GM23338 (cell line): ENCODE measurements at regions not wholly inside any gene's neighbourhood (a gene's known extent, or its start where the extent isn't known, plus 50 kb on each side); places are given as distances from the start of the nearest gene placed in this dataset.

Source experiments
- ATAC-seq: fragments of 200-7000 bp; cut with Tn5 transposase; 3 replicates; pipeline ENCODE4 v1.9.1; 2020
- DNase-seq: peaks from one replicate; pipeline ENCODE4 v3.0.0-alpha.2; 2015; ENCODE audit warnings: low spot score
- H2AFZ ChIP-seq: fragments of 200-600 bp; sonication (generic); 2 replicates; pipeline ENCODE4 v1.8.0; 2016; ENCODE audit warnings: antibody characterized with exemption, mild to moderate bottlenecking, moderate library complexity
- H3F3A ChIP-seq: fragments of 200-600 bp; sonication (generic); replicated peaks from 2 replicates; pipeline ENCODE4 v1.8.0; 2017; ENCODE audit warnings: antibody characterized with exemption, mixed run types, low read depth
- H3K27ac ChIP-seq: fragments of 200-600 bp; sonication (generic); 2 replicates; pipeline ENCODE4 v1.6.1; 2016; ENCODE audit warnings: low read depth
- H3K27me3 ChIP-seq: fragments of 200-600 bp; sonication (generic); 2 replicates; pipeline ENCODE4 v1.8.0; 2016; ENCODE audit warnings: mild to moderate bottlenecking, mixed run types, moderate library complexity; ENCODE audit not compliant: insufficient read depth
- H3K36me3 ChIP-seq: fragments of 200-600 bp; sonication (generic); 2 replicates; pipeline ENCODE4 v1.8.0; 2016; ENCODE audit warnings: mild to moderate bottlenecking; ENCODE audit not compliant: insufficient read depth
- H3K4me1 ChIP-seq: fragments of 200-600 bp; sonication (generic); 2 replicates; pipeline ENCODE4 v1.8.0; 2016; ENCODE audit warnings: mild to moderate bottlenecking, moderate library complexity; ENCODE audit not compliant: insufficient read depth
- H3K4me2 ChIP-seq: fragments of 200-600 bp; sonication (generic); 2 replicates; pipeline ENCODE4 v1.7.1; 2017; ENCODE audit warnings: mixed run types
- H3K4me3 ChIP-seq: fragments of 200-600 bp; sonication (generic); 2 replicates; pipeline ENCODE4 v1.6.1; 2016; ENCODE audit warnings: mixed run types
- H3K79me2 ChIP-seq: fragments of 200-600 bp; sonication (generic); replicated peaks from 2 replicates; pipeline ENCODE4 v1.8.0; 2017; ENCODE audit warnings: mild to moderate bottlenecking; ENCODE audit not compliant: insufficient read depth
- H3K9me2 ChIP-seq: fragments of 200-600 bp; sonication (generic); 2 replicates; pipeline ENCODE4 v1.8.0; 2017; ENCODE audit not compliant: insufficient read depth
- H4K20me1 ChIP-seq: fragments of 200-600 bp; sonication (generic); replicated peaks from 2 replicates; pipeline ENCODE4 v1.8.0; 2017; ENCODE audit warnings: mild to moderate bottlenecking; ENCODE audit not compliant: insufficient read depth
- H3K27ac Mint-ChIP-seq: 2 replicates; pipeline ENCODE4 v1.8.0; 2020; ENCODE audit warnings: inconsistent platforms, mild to moderate bottlenecking, moderate library complexity, mixed read lengths
- H3K27me3 Mint-ChIP-seq: 3 replicates; pipeline ENCODE4 v1.8.0; 2022; ENCODE audit warnings: low read depth, mild to moderate bottlenecking, moderate library complexity, mixed read lengths, inconsistent platforms; ENCODE audit not compliant: insufficient read depth, poor library complexity
- H3K36me3 Mint-ChIP-seq: 3 replicates; pipeline ENCODE4 v1.8.0; 2021; ENCODE audit warnings: low read depth, mild to moderate bottlenecking, inconsistent platforms, moderate library complexity, mixed read lengths
- H3K4me1 Mint-ChIP-seq: 3 replicates; pipeline ENCODE4 v1.8.0; 2020; ENCODE audit warnings: mild to moderate bottlenecking, inconsistent platforms, mixed read lengths
- H3K4me3 Mint-ChIP-seq: 3 replicates; pipeline ENCODE4 v1.8.0; 2021; ENCODE audit warnings: moderate library complexity, mild to moderate bottlenecking, inconsistent platforms, mixed read lengths
- H3K9me3 Mint-ChIP-seq: 3 replicates; pipeline ENCODE4 v1.8.0; 2020; ENCODE audit warnings: moderate library complexity, mild to moderate bottlenecking, inconsistent platforms, mixed read lengths
- EZH2 ChIP-seq: fragments of 200-600 bp; sonication (generic); IDR thresholded peaks from one replicate; pipeline ENCODE4 v1.8.0; 2017; ENCODE audit warnings: antibody characterized with exemption, mild to moderate bottlenecking, low read depth; ENCODE audit not compliant: unreplicated experiment
- NANOG ChIP-seq: IDR thresholded peaks from 2 replicates; pipeline ENCODE4 v1.6.1; 2016; ENCODE audit warnings: antibody characterized with exemption, borderline replicate concordance
- STAT1 ChIP-seq: IDR thresholded peaks from one replicate; pipeline ENCODE4 v1.6.1; 2016; ENCODE audit warnings: antibody characterized with exemption; ENCODE audit not compliant: unreplicated experiment
- ZNF462 ChIP-seq: fragments of 250-450 bp; sonication (Bioruptor Pico); IDR thresholded peaks from 2 replicates; pipeline ENCODE4 v1.5.0; 2020; ENCODE audit warnings: mild to moderate bottlenecking, moderate library complexity
- TF ChIP-seq, protein P1 (sequence below), 2 experiments: fragments of 200-600 bp in 1 of 2; sonication (generic) in 1 of 2; conservative IDR thresholded peaks; 2 replicates each; pipeline versions ENCODE4 v1.5.1 to v1.6.1; 2016 to 2017; ENCODE audit warnings: antibody characterized with exemption in 2 of 2, low read depth in 2 of 2, mild to moderate bottlenecking in 2 of 2, moderate library complexity in 1 of 2

GRCh38 chr6:87968435-87969278, 79.0 kb upstream of the SPACA1 start:
- H3K9me2 ChIP-seq: 0 out of 2 replicates have a peak, but pooled peaks cover 4% of the 10 kb centered on the region
- peaks cover 2% of the 10 kb centered on the region for H3K27me3 Mint-ChIP-seq
- H4K20me1 ChIP-seq: no peaks in the 10 kb centered on the region
- peak; percentile 89 for ATAC-seq
- no peaks in the 10 kb centered on the region for H3K4me1 Mint-ChIP-seq
- H3K4me3 ChIP-seq: peak overlapping the region; percentile 53
- no peak overlapping the region for H3K27ac ChIP-seq
- peak overlapping the region; percentile 75 for H3K4me2 ChIP-seq
- no peaks in the 10 kb centered on the region; the same call in 2 of the 3 replicates for H3K9me3 Mint-ChIP-seq
- DNase-seq: peak; percentile 55
- H3K27ac Mint-ChIP-seq: no peak overlapping the region
- no peaks in the 10 kb centered on the region for H3K79me2 ChIP-seq
- no peak for TF ChIP-seq EZH2
- no peak for TF ChIP-seq STAT1
- TF ChIP-seq NANOG: no peak
- TF ChIP-seq, protein P1, sequence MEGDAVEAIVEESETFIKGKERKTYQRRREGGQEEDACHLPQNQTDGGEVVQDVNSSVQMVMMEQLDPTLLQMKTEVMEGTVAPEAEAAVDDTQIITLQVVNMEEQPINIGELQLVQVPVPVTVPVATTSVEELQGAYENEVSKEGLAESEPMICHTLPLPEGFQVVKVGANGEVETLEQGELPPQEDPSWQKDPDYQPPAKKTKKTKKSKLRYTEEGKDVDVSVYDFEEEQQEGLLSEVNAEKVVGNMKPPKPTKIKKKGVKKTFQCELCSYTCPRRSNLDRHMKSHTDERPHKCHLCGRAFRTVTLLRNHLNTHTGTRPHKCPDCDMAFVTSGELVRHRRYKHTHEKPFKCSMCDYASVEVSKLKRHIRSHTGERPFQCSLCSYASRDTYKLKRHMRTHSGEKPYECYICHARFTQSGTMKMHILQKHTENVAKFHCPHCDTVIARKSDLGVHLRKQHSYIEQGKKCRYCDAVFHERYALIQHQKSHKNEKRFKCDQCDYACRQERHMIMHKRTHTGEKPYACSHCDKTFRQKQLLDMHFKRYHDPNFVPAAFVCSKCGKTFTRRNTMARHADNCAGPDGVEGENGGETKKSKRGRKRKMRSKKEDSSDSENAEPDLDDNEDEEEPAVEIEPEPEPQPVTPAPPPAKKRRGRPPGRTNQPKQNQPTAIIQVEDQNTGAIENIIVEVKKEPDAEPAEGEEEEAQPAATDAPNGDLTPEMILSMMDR (conservative IDR thresholded peaks at IDR 0.05; ENCODE audit: low read depth in 2 of 2): 0 out of 4 replicates have a peak, but pooled peaks of 1 of the 2 experiments have one; percentile 15
- H2AFZ ChIP-seq: peak overlapping the region; percentile 79
- H3K27me3 ChIP-seq: no peaks in the 10 kb centered on the region
- H3K4me1 ChIP-seq: peaks cover 23% of the 10 kb centered on the region
- H3K36me3 ChIP-seq: no peaks in the 10 kb centered on the region
- H3K36me3 Mint-ChIP-seq: no peaks in the 10 kb centered on the region
- H3K4me3 Mint-ChIP-seq: no peak overlapping the region
- H3F3A ChIP-seq: no peaks in the 10 kb centered on the region

GRCh38 chr6:87965806-87966205, 81.8 kb upstream of the SPACA1 start:
- H3K9me3 Mint-ChIP-seq: no peaks in the 10 kb centered on the region; the same call in 2 of the 3 replicates
- Histone ChIP-seq H4K20me1 (no peaks in the 10 kb centered on the region), H3F3A (no peaks in the 10 kb centered on the region), H3K79me2 (no peaks in the 10 kb centered on the region), H3K27ac (no peak overlapping the region), H3K4me2 (no peak overlapping the region), H3K9me2 (0 out of 2 replicates have a peak, but pooled peaks cover 4% of the 10 kb centered on the region), H3K4me3 (no peak overlapping the region), H2AFZ (no peak overlapping the region), H3K27me3 (no peaks in the 10 kb centered on the region), H3K4me1 (peaks cover 23% of the 10 kb centered on the region), H3K36me3 (no peaks in the 10 kb centered on the region)
- H3K27me3 Mint-ChIP-seq: peaks cover 2% of the 10 kb centered on the region
- no peaks in the 10 kb centered on the region for H3K36me3 Mint-ChIP-seq
- no peak overlapping the region for H3K27ac Mint-ChIP-seq
- ATAC-seq (no peak), DNase-seq (no peak)
- no peak overlapping the region for H3K4me3 Mint-ChIP-seq
- no peak for TF ChIP-seq ZNF462
- no peaks in the 10 kb centered on the region for H3K4me1 Mint-ChIP-seq
